SK-N-SH (cell line): ENCODE measurements at regions not wholly inside any gene's neighbourhood (a gene's known extent, or its start where the extent isn't known, plus 50 kb on each side); places are given as distances from the start of the nearest gene placed in this dataset.

Experiments
- CTCF ChIA-PET: fragments of 300-600, 350-600 bp; formaldehyde crosslinking; extraction: SDS; loops from one replicate; lab custom pipeline; 2021; lab: Yijun Ruan, JAX
- POLR2A ChIA-PET: fragments of 350-600 bp; sonication (Branson Sonifier 250); formaldehyde crosslinking; extraction: SDS; loops from one replicate; lab custom pipeline; 2020; ENCODE audit warnings: antibody characterized with exemption, inconsistent platforms; lab: Yijun Ruan, JAX
- DNase-seq: peaks from one replicate; pipeline ENCODE4 v3.0.0; 2012
- H2AFZ ChIP-seq: fragments of 200-600 bp; sonication (generic); 2 replicates; pipeline ENCODE4 v1.8.1; 2016; ENCODE audit warnings: antibody characterized with exemption, mild to moderate bottlenecking, low read depth
- H3F3A ChIP-seq: fragments of 200-600 bp; sonication (generic); replicated peaks from 2 replicates; pipeline ENCODE3; 2016; ENCODE audit warnings: antibody characterized with exemption, mild to moderate bottlenecking; ENCODE audit not compliant: insufficient read depth
- H3K27ac ChIP-seq, 2 experiments: fragments of 200-500 bp in 1 of 2; fragments of 200-600 bp in 1 of 2; sonication (Bioruptor generic) in 1 of 2; sonication (generic), shearing (Covaris generic) in 1 of 2; 2 replicates each; pipeline versions ENCODE4 v1.5.1 to v1.6.1; 2014 to 2016; ENCODE audit warnings: low read depth in 2 of 2, inconsistent platforms in 1 of 2, low read length in 1 of 2, mild to moderate bottlenecking in 1 of 2, mixed read lengths in 1 of 2
- H3K27me3 ChIP-seq: fragments of 200-600 bp; sonication (generic), shearing (Covaris generic); 2 replicates; pipeline ENCODE4 v1.6.1; 2016; ENCODE audit warnings: mixed run types; ENCODE audit not compliant: insufficient read depth
- H3K36me3 ChIP-seq, 2 experiments: fragments of 200-500 bp in 1 of 2; fragments of 200-600 bp in 1 of 2; sonication (Bioruptor generic) in 1 of 2; sonication (generic) in 1 of 2; replicated peaks in 1 of 2; 2 replicates each; pipeline versions ENCODE3 to v1.5.1; 2014 to 2016; ENCODE audit warnings: low read length in 1 of 2, mild to moderate bottlenecking in 1 of 2; ENCODE audit not compliant: insufficient read depth in 2 of 2, control insufficient read depth in 1 of 2
- H3K4me1 ChIP-seq, 2 experiments: fragments of 200-500 bp in 1 of 2; fragments of 200-600 bp in 1 of 2; sonication (Bioruptor generic) in 1 of 2; sonication (generic), shearing (Covaris generic) in 1 of 2; 2 replicates each; pipeline versions ENCODE4 v1.5.1 to v1.6.1; 2014 to 2016; ENCODE audit warnings: low read depth in 1 of 2, low read length in 1 of 2, mixed run types in 1 of 2; ENCODE audit not compliant: insufficient read depth in 2 of 2, control insufficient read depth in 1 of 2
- H3K4me2 ChIP-seq: fragments of 200-600 bp; sonication (generic), shearing (Covaris generic); 2 replicates; pipeline ENCODE4 v1.6.1; 2017; ENCODE audit warnings: mixed run types
- H3K4me3 ChIP-seq, 2 experiments: fragments of 200-500 bp in 1 of 2; fragments of 200-600 bp in 1 of 2; sonication (Bioruptor generic) in 1 of 2; sonication (generic), shearing (Covaris generic) in 1 of 2; 2 replicates each; pipeline versions ENCODE4 v1.5.1 to v1.8.1; 2014 to 2016; ENCODE audit warnings: low read depth in 2 of 2, inconsistent platforms in 1 of 2, low read length in 1 of 2, mild to moderate bottlenecking in 1 of 2, mixed read lengths in 1 of 2, moderate library complexity in 1 of 2
- H3K79me2 ChIP-seq: fragments of 200-600 bp; sonication (generic); 2 replicates; pipeline ENCODE4 v1.8.1; 2017; ENCODE audit warnings: mild to moderate bottlenecking; ENCODE audit not compliant: insufficient read depth
- H3K9ac ChIP-seq: fragments of 200-600 bp; sonication (generic); 2 replicates; pipeline ENCODE4 v1.6.1; 2017; ENCODE audit warnings: mixed run types
- H3K9me2 ChIP-seq: fragments of 200-600 bp; sonication (generic); 2 replicates; pipeline ENCODE4 v1.6.1; 2017; ENCODE audit warnings: mixed run types
- H3K9me3 ChIP-seq: fragments of 200-600 bp; sonication (generic); 2 replicates; pipeline ENCODE4 v1.6.1; 2017; ENCODE audit warnings: mixed run types, mild to moderate bottlenecking, moderate library complexity
- H4K20me1 ChIP-seq: fragments of 200-600 bp; sonication (generic); 2 replicates; pipeline ENCODE4 v1.6.1; 2017; ENCODE audit warnings: mild to moderate bottlenecking, mixed run types; ENCODE audit not compliant: insufficient read depth
- CHD2 ChIP-seq: fragments of 150-350 bp; IDR thresholded peaks from 2 replicates; pipeline ENCODE4 v1.6.1; 2018; ENCODE audit warnings: low read length; ENCODE audit not compliant: partially characterized antibody
- CTCF ChIP-seq: fragments of 200-600 bp; sonication (generic); IDR thresholded peaks from 2 replicates; pipeline ENCODE4 v1.6.1; 2017; ENCODE audit warnings: antibody characterized with exemption, mild to moderate bottlenecking, moderate library complexity
- FOSL2 ChIP-seq: IDR thresholded peaks from 2 replicates; pipeline ENCODE4 v1.4.0; 2012; ENCODE audit warnings: low read depth, mild to moderate bottlenecking, moderate library complexity, borderline replicate concordance
- FOXJ3 ChIP-seq: sonication (generic); formaldehyde crosslinking; IDR thresholded peaks from 2 replicates; pipeline ENCODE4 v1.5.1; 2020; ENCODE audit warnings: mild to moderate bottlenecking, missing genetic modification reagents
- FOXM1 ChIP-seq: IDR thresholded peaks from 2 replicates; pipeline ENCODE4 v1.4.0; 2012; ENCODE audit warnings: low read depth, mild to moderate bottlenecking
- GABPA ChIP-seq: IDR thresholded peaks from 2 replicates; pipeline ENCODE4 v1.4.0; 2012; ENCODE audit warnings: low read depth, mild to moderate bottlenecking
- JUND ChIP-seq: IDR thresholded peaks from 2 replicates; pipeline ENCODE4 v1.4.0; 2012
- MEF2A ChIP-seq: IDR thresholded peaks from 2 replicates; pipeline ENCODE4 v1.4.0; 2012; ENCODE audit warnings: low read depth, borderline replicate concordance
- MXI1 ChIP-seq: IDR thresholded peaks from 2 replicates; pipeline ENCODE4 v1.6.1; 2012; ENCODE audit warnings: mild to moderate bottlenecking, low read depth, low read length, improper control_type of control experiment
- NRF1 ChIP-seq: IDR thresholded peaks from 2 replicates; pipeline ENCODE4 v1.6.1; 2012; ENCODE audit warnings: low read depth, mild to moderate bottlenecking, low read length
- POLR2AphosphoS5 ChIP-seq: IDR thresholded peaks from 2 replicates; pipeline ENCODE4 v1.6.1; 2012; ENCODE audit warnings: low read depth, low read length
- RCOR1 ChIP-seq: fragments of 150-350 bp; IDR thresholded peaks from 2 replicates; pipeline ENCODE4 v1.6.1; 2017; ENCODE audit warnings: antibody characterized with exemption, low read length
- RXRA ChIP-seq: IDR thresholded peaks from 2 replicates; pipeline ENCODE4 v1.4.0; 2012; ENCODE audit warnings: low read depth, mild to moderate bottlenecking, borderline replicate concordance
- SIN3A ChIP-seq: IDR thresholded peaks from 2 replicates; pipeline ENCODE4 v1.6.1; 2012; ENCODE audit warnings: low read depth, mild to moderate bottlenecking, low read length, moderate library complexity, borderline replicate concordance
- SMC3 ChIP-seq: IDR thresholded peaks from 2 replicates; pipeline ENCODE4 v1.6.1; 2012; ENCODE audit warnings: low read depth, low read length, improper control_type of control experiment
- TCF12 ChIP-seq: IDR thresholded peaks from 2 replicates; pipeline ENCODE4 v1.4.0; 2012
- TEAD4 ChIP-seq: IDR thresholded peaks from 2 replicates; pipeline ENCODE4 v1.4.0; 2012; ENCODE audit warnings: mild to moderate bottlenecking, borderline replicate concordance; ENCODE audit not compliant: insufficient read depth
- WGBS: methylation state at CpG from one replicate; pipeline ENCODE4 v1.1.6; 2017; ENCODE audit warnings: low lambda C conversion rate; 5-methylcytosine and 5-hydroxymethylcytosine counted together
- TF ChIP-seq, protein P1 (sequence below): IDR thresholded peaks from 2 replicates; pipeline ENCODE4 v1.4.0; 2012; ENCODE audit warnings: low read depth, borderline replicate concordance

- ChIA-PET POLR2A (no interaction called here), CTCF (no interaction called here)
- H3K4me3 ChIP-seq, result no peak overlapping the region
- H3K27me3 ChIP-seq, result no peaks in the 10 kb centered on the region
- no peaks in the 10 kb centered on the region for H3K4me1 ChIP-seq
- 54% methylated on average over 3 of the region's 3 CpGs for WGBS
- no peaks in the 10 kb centered on the region for H3K79me2 ChIP-seq
- no peaks in the 10 kb centered on the region for H3K9me2 ChIP-seq
- no peaks in the 10 kb centered on the region for H4K20me1 ChIP-seq
- no peak for DNase-seq
- no peaks in the 10 kb centered on the region for H3K9me3 ChIP-seq
- no peaks in the 10 kb centered on the region for H3K36me3 ChIP-seq
- no peak overlapping the region for H3K9ac ChIP-seq
- H2AFZ ChIP-seq, result no peak overlapping the region
- H3K27ac ChIP-seq, result no peak overlapping the region
- H3K4me2 ChIP-seq, result no peak overlapping the region
- no peaks in the 10 kb centered on the region for H3F3A ChIP-seq
- TF ChIP-seq TCF12 (no peak), RCOR1 (no peak), FOSL2 (no peak), RXRA (no peak), CTCF (no peak), SIN3A (no peak), TEAD4 (no peak)
Observed at GRCh38 chr2:59886759-59887158, 666.7 kb downstream of the BCL11A start.

DNA sequence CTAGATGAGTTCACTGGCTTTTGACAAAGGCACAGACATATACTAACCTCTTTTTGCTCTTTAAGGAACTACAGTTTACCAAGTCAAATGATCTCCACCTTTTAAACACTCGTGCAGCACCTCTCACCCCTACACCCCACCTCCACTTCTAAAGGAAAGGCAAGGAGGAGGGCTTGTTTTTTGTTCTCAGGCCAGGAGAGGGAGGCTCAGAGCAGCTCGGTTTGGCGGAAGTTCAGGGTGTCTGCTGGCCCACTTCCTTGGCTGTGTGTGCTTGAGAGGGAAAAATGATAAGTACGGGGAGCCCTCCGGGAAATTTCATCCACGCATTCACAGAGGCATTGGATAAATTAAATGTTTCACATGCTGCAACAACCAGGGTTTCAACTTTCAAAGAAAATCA, 667.9 kb downstream of the BCL11A start:
- H3K4me3 ChIP-seq, result no peak overlapping the region
- no peaks in the 10 kb centered on the region for H3K4me1 ChIP-seq
- no peaks in the 10 kb centered on the region for H3K27me3 ChIP-seq
- no peak for DNase-seq
- no peaks in the 10 kb centered on the region for H3K79me2 ChIP-seq
- no peaks in the 10 kb centered on the region for H3F3A ChIP-seq
- TF ChIP-seq POLR2AphosphoS5 (no peak), SIN3A (no peak), FOXM1 (no peak), JUND (no peak), GABPA (no peak), SMC3 (no peak), CHD2 (no peak), NRF1 (no peak), TCF12 (no peak), FOXJ3 (no peak), MXI1 (no peak), MEF2A (no peak)
- TF ChIP-seq, protein P1, sequence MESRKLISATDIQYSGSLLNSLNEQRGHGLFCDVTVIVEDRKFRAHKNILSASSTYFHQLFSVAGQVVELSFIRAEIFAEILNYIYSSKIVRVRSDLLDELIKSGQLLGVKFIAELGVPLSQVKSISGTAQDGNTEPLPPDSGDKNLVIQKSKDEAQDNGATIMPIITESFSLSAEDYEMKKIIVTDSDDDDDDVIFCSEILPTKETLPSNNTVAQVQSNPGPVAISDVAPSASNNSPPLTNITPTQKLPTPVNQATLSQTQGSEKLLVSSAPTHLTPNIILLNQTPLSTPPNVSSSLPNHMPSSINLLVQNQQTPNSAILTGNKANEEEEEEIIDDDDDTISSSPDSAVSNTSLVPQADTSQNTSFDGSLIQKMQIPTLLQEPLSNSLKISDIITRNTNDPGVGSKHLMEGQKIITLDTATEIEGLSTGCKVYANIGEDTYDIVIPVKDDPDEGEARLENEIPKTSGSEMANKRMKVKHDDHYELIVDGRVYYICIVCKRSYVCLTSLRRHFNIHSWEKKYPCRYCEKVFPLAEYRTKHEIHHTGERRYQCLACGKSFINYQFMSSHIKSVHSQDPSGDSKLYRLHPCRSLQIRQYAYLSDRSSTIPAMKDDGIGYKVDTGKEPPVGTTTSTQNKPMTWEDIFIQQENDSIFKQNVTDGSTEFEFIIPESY, result no peak
- no peaks in the 10 kb centered on the region for H3K36me3 ChIP-seq
- no peak overlapping the region for H3K27ac ChIP-seq
- ChIA-PET POLR2A (no interaction called here), CTCF (no interaction called here)
- no peak overlapping the region for H3K9ac ChIP-seq
- no peak overlapping the region for H3K4me2 ChIP-seq
- H2AFZ ChIP-seq, result no peak overlapping the region
- no peaks in the 10 kb centered on the region for H3K9me3 ChIP-seq
- H3K9me2 ChIP-seq, result no peaks in the 10 kb centered on the region
- no peaks in the 10 kb centered on the region for H4K20me1 ChIP-seq
- WGBS, result 47% methylated on average over 6 of the region's 6 CpGs
